ENCODE measurements at regions not wholly inside any gene's neighbourhood (a gene's known extent, or its start where the extent isn't known, plus 50 kb on each side); places are given as distances from the start of the nearest gene placed in this dataset.
A peak's percentile ranks its signal among the peaks of the same experiment; 100 is the strongest.

DNA sequence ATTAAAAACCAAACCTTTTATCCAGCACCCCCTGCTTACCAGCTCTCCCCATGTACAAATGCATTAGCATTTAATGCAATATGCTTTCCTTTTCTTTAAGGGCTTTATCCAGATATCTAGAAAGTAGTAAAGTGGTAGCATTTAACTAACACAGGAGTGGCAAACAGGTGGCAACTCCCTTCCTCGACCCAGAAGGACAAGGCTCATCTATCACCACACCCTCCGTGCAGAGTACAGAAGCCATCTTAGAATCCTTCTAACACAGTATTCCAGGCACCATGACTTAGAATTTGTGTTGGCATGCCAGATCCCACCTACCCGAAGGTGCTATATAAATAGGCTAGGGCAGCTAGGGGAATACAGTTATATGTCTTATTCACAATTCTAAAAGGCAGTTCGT, 148.6 kb upstream of the NSMCE3 start (continued):
- TF ChIP-seq E2F6 (IDR thresholded peaks at IDR 0.05; ENCODE audit: borderline replicate concordance, low read depth) (no peak), PHF8 (IDR thresholded peaks at IDR 0.05; ENCODE audit: borderline replicate concordance, low read depth) (no peak)

DNA sequence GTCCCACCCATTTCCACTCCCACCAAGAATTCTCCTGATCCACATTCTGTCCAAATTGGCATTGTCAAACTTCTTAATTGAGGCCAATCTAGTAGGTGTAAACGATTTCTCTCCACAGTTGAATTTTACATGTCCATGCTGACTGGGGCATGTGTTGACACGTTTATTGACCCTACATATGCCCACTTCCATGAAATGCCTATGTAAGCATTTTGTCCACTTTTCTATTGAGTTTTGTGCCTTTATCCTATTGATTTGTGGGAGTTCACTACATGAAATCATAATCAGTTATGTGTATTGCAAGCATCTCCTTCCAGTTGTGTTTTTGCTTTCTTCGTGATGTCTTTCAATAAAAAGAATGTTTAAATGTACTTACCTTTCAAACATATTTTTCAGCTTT, 141.7 kb upstream of the NSMCE3 start:
- TF ChIP-seq MAFK (IDR thresholded peaks at IDR 0.05; ENCODE audit: partially characterized antibody), result peak; percentile 86
- no peak for TF ChIP-seq HOXB5 (CRISPR knock-in tag; IDR thresholded peaks at IDR 0.05)

GRCh38 chr15:29410338-29410737, 140.7 kb upstream of the NSMCE3 start:
- H3K9me3 ChIP-seq, result no peaks in the 10 kb centered on the region
- TF ChIP-seq ZFP36 (IDR thresholded peaks at IDR 0.05; ENCODE audit: borderline replicate concordance, partially characterized antibody) (no peak), CTCF (IDR thresholded peaks at IDR 0.05) (no peak), HOXB13 (CRISPR knock-in tag; IDR thresholded peaks at IDR 0.05; ENCODE audit: low read depth) (no peak), MAFK (IDR thresholded peaks at IDR 0.05; ENCODE audit: partially characterized antibody) (no peak), ZSCAN20 (CRISPR knock-in tag; IDR thresholded peaks at IDR 0.05) (no peak), E2F6 (IDR thresholded peaks at IDR 0.05; ENCODE audit: borderline replicate concordance, low read depth) (no peak), ESRRA (IDR thresholded peaks at IDR 0.05; ENCODE audit: borderline replicate concordance, low read length) (no peak), GATA3 (IDR thresholded peaks at IDR 0.05; ENCODE audit: borderline replicate concordance) (no peak), HEYL (CRISPR knock-in tag; IDR thresholded peaks at IDR 0.05) (no peak), ELK1 (IDR thresholded peaks at IDR 0.05; ENCODE audit: low read depth, low read length) (no peak), POLR2A (IDR thresholded peaks at IDR 0.05; ENCODE audit: low read length) (no peak), TP53 (CRISPR knock-in tag; IDR thresholded peaks at IDR 0.05) (no peak), FOXS1 (CRISPR knock-in tag; IDR thresholded peaks at IDR 0.05) (no peak), CBX8 (IDR thresholded peaks at IDR 0.05) (no peak), NPAS2 (CRISPR knock-in tag; IDR thresholded peaks at IDR 0.05; ENCODE audit: borderline replicate concordance) (no peak), HOXB5 (CRISPR knock-in tag; IDR thresholded peaks at IDR 0.05) (no peak)
- TF ChIP-seq, protein P1, sequence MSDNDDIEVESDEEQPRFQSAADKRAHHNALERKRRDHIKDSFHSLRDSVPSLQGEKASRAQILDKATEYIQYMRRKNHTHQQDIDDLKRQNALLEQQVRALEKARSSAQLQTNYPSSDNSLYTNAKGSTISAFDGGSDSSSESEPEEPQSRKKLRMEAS (IDR thresholded peaks at IDR 0.05), result no peak
- H3K4me3 ChIP-seq, result no peak overlapping the region
- no peak overlapping the region for H3K4me2 ChIP-seq
- ATAC-seq (peak; percentile 39 to 62; a peak in 4 of 6 replicates), DNase-seq (ENCODE audit: low read depth in 1 of 2, low spot score in 1 of 2) (no peak), FAIRE-seq (no peak)
- no peaks in the 10 kb centered on the region for H3K4me1 ChIP-seq
- ChIA-PET POLR2A (no interaction called here), CTCF (interaction anchor here (1.4 to 1.7 kb wide), 2 partner anchors 41 to 73 kb away, joined by 3 to 4 read pairs; no protein-coding TSS in a partner anchor)
- no peak overlapping the region for H3K27ac ChIP-seq
- 58% methylated on average over 9 of the region's 9 CpGs for WGBS (ENCODE audit: missing lambda C conversion rate)

More for the DNA sequence above, 141.7 kb upstream of the NSMCE3 start:
- no peak overlapping the region for H3K4me3 ChIP-seq
- POLR2A ChIA-PET, result no interaction called here
- CTCF ChIA-PET, result interaction anchor here (1.7 kb wide), 1 partner anchor 74 kb away, joined by 3 read pairs; no protein-coding TSS in a partner anchor
- H3K4me1 ChIP-seq, result no peaks in the 10 kb centered on the region
- DNase-seq (ENCODE audit: low read depth in 1 of 2, low spot score in 1 of 2), result no peak
- H3K27ac ChIP-seq, result no peak overlapping the region
- no peak for ATAC-seq
- 14% methylated on average over 3 of the region's 3 CpGs for WGBS (ENCODE audit: missing lambda C conversion rate)
- H3K9me3 ChIP-seq, result no peaks in the 10 kb centered on the region
- H3K4me2 ChIP-seq, result no peak overlapping the region
- no peak for FAIRE-seq
